ENCODE measurements at regions not wholly inside any gene's neighbourhood (a gene's known extent, or its start where the extent isn't known, plus 50 kb on each side); places are given as distances from the start of the nearest gene placed in this dataset.
"Not testable (repeated sequence)": the region's sequence is repeated elsewhere in the genome, so short reads cannot be mapped to it uniquely, and the experiment has no call there.

- H3K9me3 ChIP-seq (ENCODE audit: control insufficient read depth in 1 of 2, low read length in 2 of 2) = no peaks in the 10 kb centered on the region
- no peak overlapping the region for H3K27ac ChIP-seq (ENCODE audit: low read length)
- H3K4me1 ChIP-seq (ENCODE audit: control insufficient read depth in 1 of 2, insufficient read depth in 2 of 2, low read length in 2 of 2) = no peaks in the 10 kb centered on the region
- no peaks in the 10 kb centered on the region for H3K36me3 ChIP-seq (ENCODE audit: control insufficient read depth in 1 of 2, insufficient read depth in 2 of 2, low read length in 2 of 2)
- H3K27me3 ChIP-seq (ENCODE audit: low read depth, low read length) = no peaks in the 10 kb centered on the region
- no peak overlapping the region for H3K4me3 ChIP-seq (ENCODE audit: low read depth in 1 of 2, low read length in 2 of 2)
Observed at GRCh38 chr9:13811876-13812275, 502.1 kb downstream of the NFIB start.

- H3K4me3 ChIP-seq (ENCODE audit: low read depth in 1 of 2, low read length in 2 of 2) = no peak overlapping the region
- no peak overlapping the region for H3K27ac ChIP-seq (ENCODE audit: low read length)
- no peaks in the 10 kb centered on the region for H3K9me3 ChIP-seq (ENCODE audit: control insufficient read depth in 1 of 2, low read length in 2 of 2)
- H3K36me3 ChIP-seq (ENCODE audit: control insufficient read depth in 1 of 2, insufficient read depth in 2 of 2, low read length in 2 of 2) = no peaks in the 10 kb centered on the region
- H3K27me3 ChIP-seq (ENCODE audit: low read depth, low read length) = no peaks in the 10 kb centered on the region
- no peaks in the 10 kb centered on the region for H3K4me1 ChIP-seq (ENCODE audit: control insufficient read depth in 1 of 2, insufficient read depth in 2 of 2, low read length in 2 of 2)
Observed at GRCh38 chr9:13810510-13810909, 503.4 kb downstream of the NFIB start.

- H3K27ac ChIP-seq (ENCODE audit: low read length) = no peak overlapping the region
- no peaks in the 10 kb centered on the region for H3K4me1 ChIP-seq (ENCODE audit: control insufficient read depth in 1 of 2, insufficient read depth in 2 of 2, low read length in 2 of 2)
- no peaks in the 10 kb centered on the region for H3K9me3 ChIP-seq (ENCODE audit: control insufficient read depth in 1 of 2, low read length in 2 of 2)
- no peaks in the 10 kb centered on the region for H3K27me3 ChIP-seq (ENCODE audit: low read depth, low read length)
- no peaks in the 10 kb centered on the region for H3K36me3 ChIP-seq (ENCODE audit: control insufficient read depth in 1 of 2, insufficient read depth in 2 of 2, low read length in 2 of 2)
- H3K4me3 ChIP-seq (ENCODE audit: low read depth in 1 of 2, low read length in 2 of 2) = no peak overlapping the region
Observed at GRCh38 chr9:13809401-13809800, 504.5 kb downstream of the NFIB start.

GRCh38 chr9:13807118-13807517 lies 506.8 kb downstream of the NFIB start:
- Histone ChIP-seq H3K4me1 (ENCODE audit: control insufficient read depth in 1 of 2, insufficient read depth in 2 of 2, low read length in 2 of 2) (no peaks in the 10 kb centered on the region), H3K27ac (ENCODE audit: low read length) (no peak overlapping the region)

GRCh38 chr9:13806714-13807113 lies 507.2 kb downstream of the NFIB start:
- H3K27me3 ChIP-seq (ENCODE audit: low read depth, low read length) = no peaks in the 10 kb centered on the region
- H3K4me1 ChIP-seq (ENCODE audit: control insufficient read depth in 1 of 2, insufficient read depth in 2 of 2, low read length in 2 of 2) = no peaks in the 10 kb centered on the region
- H3K27ac ChIP-seq (ENCODE audit: low read length) = no peak overlapping the region
- no peak overlapping the region for H3K4me3 ChIP-seq (ENCODE audit: low read depth in 1 of 2, low read length in 2 of 2)
- H3K9me3 ChIP-seq (ENCODE audit: control insufficient read depth in 1 of 2, low read length in 2 of 2) = no peaks in the 10 kb centered on the region
- H3K36me3 ChIP-seq (ENCODE audit: control insufficient read depth in 1 of 2, insufficient read depth in 2 of 2, low read length in 2 of 2) = no peaks in the 10 kb centered on the region

More at GRCh38 chr9:13807118-13807517, 506.8 kb downstream of the NFIB start:
- H3K27me3 ChIP-seq (ENCODE audit: low read depth, low read length) = no peaks in the 10 kb centered on the region
- H3K36me3 ChIP-seq (ENCODE audit: control insufficient read depth in 1 of 2, insufficient read depth in 2 of 2, low read length in 2 of 2) = no peaks in the 10 kb centered on the region
- no peak overlapping the region for H3K4me3 ChIP-seq (ENCODE audit: low read depth in 1 of 2, low read length in 2 of 2)
- H3K9me3 ChIP-seq (ENCODE audit: control insufficient read depth in 1 of 2, low read length in 2 of 2) = no peaks in the 10 kb centered on the region

- H3K36me3 ChIP-seq (ENCODE audit: control insufficient read depth in 1 of 2, insufficient read depth in 2 of 2, low read length in 2 of 2) = no peaks in the 10 kb centered on the region
- H3K27me3 ChIP-seq (ENCODE audit: low read depth, low read length) = no peaks in the 10 kb centered on the region
- H3K4me1 ChIP-seq (ENCODE audit: control insufficient read depth in 1 of 2, insufficient read depth in 2 of 2, low read length in 2 of 2) = no peaks in the 10 kb centered on the region
Observed at GRCh38 chr9:13805546-13805945, 508.4 kb downstream of the NFIB start.

GRCh38 chr9:13804532-13804931 lies 509.4 kb downstream of the NFIB start:
- H3K9me3 ChIP-seq (ENCODE audit: control insufficient read depth in 1 of 2, low read length in 2 of 2) = no peaks in the 10 kb centered on the region
- no peak overlapping the region for H3K4me3 ChIP-seq (ENCODE audit: low read depth in 1 of 2, low read length in 2 of 2)
- no peaks in the 10 kb centered on the region for H3K27me3 ChIP-seq (ENCODE audit: low read depth, low read length)
- no peaks in the 10 kb centered on the region for H3K36me3 ChIP-seq (ENCODE audit: control insufficient read depth in 1 of 2, insufficient read depth in 2 of 2, low read length in 2 of 2)
- H3K4me1 ChIP-seq (ENCODE audit: control insufficient read depth in 1 of 2, insufficient read depth in 2 of 2, low read length in 2 of 2) = no peaks in the 10 kb centered on the region
- no peak overlapping the region for H3K27ac ChIP-seq (ENCODE audit: low read length)

More at GRCh38 chr9:13805546-13805945, 508.4 kb downstream of the NFIB start:
- H3K9me3 ChIP-seq (ENCODE audit: control insufficient read depth in 1 of 2, low read length in 2 of 2) = no peaks in the 10 kb centered on the region
- H3K4me3 ChIP-seq (ENCODE audit: low read depth in 1 of 2, low read length in 2 of 2) = no peak overlapping the region
- H3K27ac ChIP-seq (ENCODE audit: low read length) = no peak overlapping the region

- Histone ChIP-seq H3K27ac (ENCODE audit: low read length) (no peak overlapping the region), H3K9me3 (ENCODE audit: control insufficient read depth in 1 of 2, low read length in 2 of 2) (no peaks in the 10 kb centered on the region), H3K4me3 (ENCODE audit: low read depth in 1 of 2, low read length in 2 of 2) (no peak overlapping the region), H3K4me1 (ENCODE audit: control insufficient read depth in 1 of 2, insufficient read depth in 2 of 2, low read length in 2 of 2) (no peaks in the 10 kb centered on the region), H3K36me3 (ENCODE audit: control insufficient read depth in 1 of 2, insufficient read depth in 2 of 2, low read length in 2 of 2) (no peaks in the 10 kb centered on the region), H3K27me3 (ENCODE audit: low read depth, low read length) (no peaks in the 10 kb centered on the region)
Observed at GRCh38 chr9:13800776-13801175, 513.2 kb downstream of the NFIB start.

- H3K36me3 ChIP-seq (ENCODE audit: control insufficient read depth in 1 of 2, insufficient read depth in 2 of 2, low read length in 2 of 2); H3K4me1 ChIP-seq (ENCODE audit: control insufficient read depth in 1 of 2, insufficient read depth in 2 of 2, low read length in 2 of 2); H3K9me3 ChIP-seq (ENCODE audit: control insufficient read depth in 1 of 2, low read length in 2 of 2); H3K27me3 ChIP-seq (ENCODE audit: low read depth, low read length); H3K27ac ChIP-seq (ENCODE audit: low read length); H3K4me3 ChIP-seq (ENCODE audit: low read depth in 1 of 2, low read length in 2 of 2): not testable (repeated sequence)
Observed at GRCh38 chr9:13797701-13798100, 516.2 kb downstream of the NFIB start.

- Histone ChIP-seq H3K27me3 (ENCODE audit: low read depth, low read length) (no peaks in the 10 kb centered on the region), H3K36me3 (ENCODE audit: control insufficient read depth in 1 of 2, insufficient read depth in 2 of 2, low read length in 2 of 2) (no peaks in the 10 kb centered on the region), H3K4me3 (ENCODE audit: low read depth in 1 of 2, low read length in 2 of 2) (no peak overlapping the region), H3K4me1 (ENCODE audit: control insufficient read depth in 1 of 2, insufficient read depth in 2 of 2, low read length in 2 of 2) (peaks cover 0 to 3% of the 10 kb centered on the region in 2 donors), H3K9me3 (ENCODE audit: control insufficient read depth in 1 of 2, low read length in 2 of 2) (peaks cover 0 to 2% of the 10 kb centered on the region in 2 donors), H3K27ac (ENCODE audit: low read length) (no peak overlapping the region)
Observed at GRCh38 chr9:13791816-13792215, 512.3 kb upstream of the MPDZ start.

- peaks cover 0 to 2% of the 10 kb centered on the region in 2 donors for H3K9me3 ChIP-seq (ENCODE audit: control insufficient read depth in 1 of 2, low read length in 2 of 2)
- H3K27me3 ChIP-seq (ENCODE audit: low read depth, low read length) = no peaks in the 10 kb centered on the region
- peaks cover 0 to 3% of the 10 kb centered on the region in 2 donors for H3K4me1 ChIP-seq (ENCODE audit: control insufficient read depth in 1 of 2, insufficient read depth in 2 of 2, low read length in 2 of 2)
- no peak overlapping the region for H3K4me3 ChIP-seq (ENCODE audit: low read depth in 1 of 2, low read length in 2 of 2)
- H3K27ac ChIP-seq (ENCODE audit: low read length) = no peak overlapping the region
- H3K36me3 ChIP-seq (ENCODE audit: control insufficient read depth in 1 of 2, insufficient read depth in 2 of 2, low read length in 2 of 2) = no peaks in the 10 kb centered on the region
Observed at GRCh38 chr9:13790055-13790454, 510.6 kb upstream of the MPDZ start.

GRCh38 chr9:13787234-13787833 lies 507.8 kb upstream of the MPDZ start:
- H3K9me3 ChIP-seq (ENCODE audit: control insufficient read depth in 1 of 2, low read length in 2 of 2) = no peaks in the 10 kb centered on the region
- H3K36me3 ChIP-seq (ENCODE audit: control insufficient read depth in 1 of 2, insufficient read depth in 2 of 2, low read length in 2 of 2) = no peaks in the 10 kb centered on the region
- no peak overlapping the region for H3K27ac ChIP-seq (ENCODE audit: low read length)
- H3K27me3 ChIP-seq (ENCODE audit: low read depth, low read length) = no peaks in the 10 kb centered on the region
- H3K4me3 ChIP-seq (ENCODE audit: low read depth in 1 of 2, low read length in 2 of 2) = no peak overlapping the region
- H3K4me1 ChIP-seq (ENCODE audit: control insufficient read depth in 1 of 2, insufficient read depth in 2 of 2, low read length in 2 of 2) = peaks cover 0 to 3% of the 10 kb centered on the region in 2 donors

Measured in muscle layer of duodenum (tissue), 2 donors.